H1 (cell line): ENCODE measurements at regions not wholly inside any gene's neighbourhood (a gene's known extent, or its start where the extent isn't known, plus 50 kb on each side); places are given as distances from the start of the nearest gene placed in this dataset.

Experiments used
- CTCF ChIA-PET: fragments of 300-600 bp; sonication (Branson Sonifier 250); formaldehyde crosslinking; loops from one replicate; lab custom pipeline; 2021; ENCODE audit not compliant: partially characterized antibody; lab: Charles Lee
- POLR2A ChIA-PET: fragments of 300-600 bp; sonication (Branson Sonifier 250); formaldehyde crosslinking; loops from one replicate; lab custom pipeline; 2021; ENCODE audit warnings: inconsistent platforms; ENCODE audit not compliant: partially characterized antibody; lab: Charles Lee
- DNase-seq, 2 experiments: peaks; one replicate each; pipeline versions ENCODE4 v3.0.0 to v3.0.0-alpha.2; 2010 to 2022; ENCODE audit warnings: low spot score in 2 of 2, low read depth in 1 of 2, mixed read lengths in 1 of 2
- FAIRE-seq: peaks from 2 replicates; lab custom pipeline; 2011; peaks lifted over from hg19 to GRCh38; lab: Jason Lieb, UNC
- H2AFZ ChIP-seq: 2 replicates; pipeline ENCODE4 v1.8.1; 2012; ENCODE audit warnings: low read length, inconsistent platforms
- H2AK5ac ChIP-seq: 2 replicates; pipeline ENCODE4 v1.6.1; 2013; ENCODE audit warnings: low read depth, low read length
- H2BK120ac ChIP-seq: replicated peaks from 2 replicates; pipeline ENCODE3; 2013; ENCODE audit warnings: low read depth, low read length, inconsistent platforms
- H2BK12ac ChIP-seq: 2 replicates; pipeline ENCODE4 v1.6.1; 2013; ENCODE audit warnings: low read depth, low read length
- H2BK15ac ChIP-seq: 2 replicates; pipeline ENCODE4 v1.6.1; 2013; ENCODE audit warnings: low read length
- H2BK20ac ChIP-seq: 2 replicates; pipeline ENCODE4 v1.6.1; 2013; ENCODE audit warnings: low read length
- H2BK5ac ChIP-seq: 2 replicates; pipeline ENCODE4 v1.6.1; 2013; ENCODE audit warnings: low read depth, low read length
- H3K14ac ChIP-seq: 2 replicates; pipeline ENCODE4 v1.6.1; 2013; ENCODE audit warnings: inconsistent platforms; ENCODE audit not compliant: insufficient read length
- H3K18ac ChIP-seq: 2 replicates; pipeline ENCODE4 v1.6.1; 2013; ENCODE audit warnings: low read length; ENCODE audit errors: extremely low read depth
- H3K23ac ChIP-seq: 2 replicates; pipeline ENCODE4 v1.6.1; 2013; ENCODE audit warnings: inconsistent platforms; ENCODE audit not compliant: insufficient read length
- H3K23me2 ChIP-seq: 2 replicates; pipeline ENCODE4 v1.6.1; 2013; ENCODE audit warnings: low read depth, low read length
- H3K27ac ChIP-seq: 2 replicates; pipeline ENCODE4 v1.6.1; 2011; ENCODE audit warnings: low read depth, low read length, inconsistent platforms
- H3K27me3 ChIP-seq, 4 experiments: replicated peaks in 1 of 4; 1 replicate in 1 of 4; 2 replicates in 3 of 4; pipeline versions ENCODE4 v1.6.1 to v1.8.1; 2011 to 2013; ENCODE audit warnings: low read length in 3 of 4, mild to moderate bottlenecking in 3 of 4, inconsistent platforms in 2 of 4, mixed read lengths in 2 of 4, moderate library complexity in 1 of 4; ENCODE audit not compliant: control insufficient read depth in 3 of 4, insufficient read depth in 3 of 4; ENCODE audit errors: extremely low read depth in 1 of 4
- H3K36me3 ChIP-seq, 4 experiments: 2 replicates each; pipeline versions ENCODE4 v1.6.1 to v1.8.1; 2011 to 2013; ENCODE audit warnings: mild to moderate bottlenecking in 4 of 4, low read length in 3 of 4, moderate library complexity in 2 of 4, control low read depth in 1 of 4, inconsistent platforms in 1 of 4; ENCODE audit not compliant: insufficient read depth in 4 of 4, control insufficient read depth in 2 of 4
- H3K4ac ChIP-seq: replicated peaks from 2 replicates; pipeline ENCODE3; 2013; ENCODE audit warnings: low read length, low read depth, mixed read lengths, inconsistent platforms; ENCODE audit not compliant: insufficient read length
- H3K4me1 ChIP-seq, 4 experiments: replicated peaks in 1 of 4; 1 replicate in 1 of 4; 2 replicates in 3 of 4; pipeline versions ENCODE4 v1.6.1 to v1.8.1; 2011 to 2013; ENCODE audit warnings: low read length in 3 of 4, inconsistent platforms in 2 of 4, mixed read lengths in 1 of 4; ENCODE audit not compliant: insufficient read depth in 4 of 4, control insufficient read depth in 3 of 4
- H3K4me2 ChIP-seq, 2 experiments: 2 replicates each; pipeline versions ENCODE4 v1.6.1 to v1.8.1; 2011 to 2013; ENCODE audit warnings: low read depth in 2 of 2, low read length in 2 of 2, control low read depth in 1 of 2, inconsistent platforms in 1 of 2, mild to moderate bottlenecking in 1 of 2; ENCODE audit not compliant: insufficient read depth in 1 of 2
- H3K4me3 ChIP-seq, 4 experiments: fragments of 200-600, 300-600 bp in 1 of 4; sonication (generic), shearing (Covaris generic), sonication (Bioruptor Twin) in 1 of 4; 2 replicates each; pipeline versions ENCODE4 v1.5.1 to v1.8.1; 2011 to 2016; ENCODE audit warnings: low read length in 4 of 4, low read depth in 3 of 4, control low read depth in 2 of 4, inconsistent platforms in 2 of 4, mild to moderate bottlenecking in 2 of 4, mixed read lengths in 1 of 4, moderate library complexity in 1 of 4; ENCODE audit not compliant: insufficient read depth in 2 of 4; ENCODE audit errors: extremely low read depth in 1 of 4
- H3K56ac ChIP-seq: replicated peaks from 2 replicates; pipeline ENCODE3; 2013; ENCODE audit warnings: low read depth, mild to moderate bottlenecking, mixed read lengths, low read length, inconsistent platforms; ENCODE audit not compliant: insufficient read length
- H3K79me1 ChIP-seq: 2 replicates; pipeline ENCODE4 v1.6.1; 2013; ENCODE audit warnings: low read depth, low read length, control low read depth
- H3K79me2 ChIP-seq, 2 experiments: 2 replicates each; pipeline versions ENCODE4 v1.6.1 to v1.8.1; 2012 to 2013; ENCODE audit warnings: low read length in 2 of 2, mild to moderate bottlenecking in 2 of 2, inconsistent platforms in 1 of 2; ENCODE audit not compliant: insufficient read depth in 2 of 2, control insufficient read depth in 1 of 2
- H3K9ac ChIP-seq, 4 experiments: replicated peaks in 1 of 4; 1 replicate in 1 of 4; 2 replicates in 3 of 4; pipeline versions ENCODE4 v1.6.1 to v1.8.1; 2011 to 2013; ENCODE audit warnings: low read depth in 3 of 4, low read length in 3 of 4, control low read depth in 2 of 4, mild to moderate bottlenecking in 2 of 4, moderate library complexity in 2 of 4, inconsistent platforms in 1 of 4; ENCODE audit errors: extremely low read depth in 1 of 4
- H3K9me3 ChIP-seq, 2 experiments: 2 replicates each; pipeline versions ENCODE4 v1.6.1 to v1.8.1; 2012 to 2013; ENCODE audit warnings: mild to moderate bottlenecking in 2 of 2, moderate library complexity in 2 of 2, control low read depth in 1 of 2, inconsistent platforms in 1 of 2, low read depth in 1 of 2, low read length in 1 of 2, mixed read lengths in 1 of 2; ENCODE audit not compliant: insufficient read depth in 2 of 2
- H4K20me1 ChIP-seq, 2 experiments: replicated peaks in 1 of 2; 2 replicates each; pipeline versions ENCODE3 to v1.8.1; 2011 to 2013; ENCODE audit warnings: inconsistent platforms in 2 of 2, low read length in 2 of 2, mild to moderate bottlenecking in 1 of 2; ENCODE audit not compliant: insufficient read depth in 2 of 2, control insufficient read depth in 1 of 2
- H4K5ac ChIP-seq: 2 replicates; pipeline ENCODE4 v1.6.1; 2013; ENCODE audit warnings: low read length, low read depth, mixed read lengths, inconsistent platforms; ENCODE audit not compliant: insufficient read length
- H4K8ac ChIP-seq: 2 replicates; pipeline ENCODE4 v1.8.0; 2013; ENCODE audit warnings: mild to moderate bottlenecking, moderate library complexity, low read length, inconsistent platforms; ENCODE audit not compliant: insufficient read depth; ENCODE audit errors: extremely low read depth
- H4K91ac ChIP-seq: replicated peaks from 2 replicates; pipeline ENCODE3; 2013; ENCODE audit warnings: low read length, mixed read lengths, inconsistent platforms; ENCODE audit not compliant: insufficient read length
- CTCF ChIP-seq, 3 experiments: IDR thresholded peaks; 1 replicate in 2 of 3; 2 replicates in 1 of 3; pipeline versions ENCODE4 v1.5.1 to v1.6.1; 2011; ENCODE audit warnings: low read length in 3 of 3, mild to moderate bottlenecking in 3 of 3, inconsistent platforms in 2 of 3, low read depth in 1 of 3, moderate library complexity in 1 of 3; ENCODE audit not compliant: insufficient read depth in 1 of 3; ENCODE audit errors: control extremely low read depth in 1 of 3
- HDAC6 ChIP-seq: IDR thresholded peaks from one replicate; pipeline ENCODE4 v1.7.1; 2012; ENCODE audit warnings: low read depth, mild to moderate bottlenecking, inconsistent platforms, low read length, moderate library complexity
- RAD21 ChIP-seq, 2 experiments: IDR thresholded peaks in 1 of 2; conservative IDR thresholded peaks in 1 of 2; 2 replicates each; pipeline ENCODE4 v1.6.1; 2011; ENCODE audit warnings: low read depth in 2 of 2, low read length in 2 of 2, improper control_type of control experiment in 1 of 2, inconsistent platforms in 1 of 2, mild to moderate bottlenecking in 1 of 2, moderate library complexity in 1 of 2
- WGBS, 2 experiments: shearing (Covaris generic) in 1 of 2; methylation state at CpG; one replicate each; pipeline versions ENCODE4 v1.1.6 to v1.1.7; 2013 to 2015; ENCODE audit warnings: low lambda C conversion rate in 2 of 2, mixed read lengths in 2 of 2, inconsistent platforms in 1 of 2, low coverage in 1 of 2, missing lambda C conversion rate in 1 of 2; ENCODE audit not compliant: insufficient replicate concordance in 2 of 2, insufficient coverage in 1 of 2, insufficient read length in 1 of 2; ENCODE audit errors: extremely low coverage in 1 of 2, missing lambda C conversion rate in 1 of 2; 5-methylcytosine and 5-hydroxymethylcytosine counted together

- Histone ChIP-seq H3K23me2 (no peaks in the 10 kb centered on the region), H2BK120ac (no peak overlapping the region), H3K9ac (no peak overlapping the region), H2AFZ (no peak overlapping the region), H4K91ac (no peak overlapping the region), H3K27me3 (no peaks in the 10 kb centered on the region), H3K4me3 (no peak overlapping the region), H3K79me1 (no peaks in the 10 kb centered on the region), H3K4me2 (no peak overlapping the region), H3K36me3 (no peaks in the 10 kb centered on the region), H3K56ac (no peak overlapping the region), H4K20me1 (no peaks in the 10 kb centered on the region), H3K4me1 (no peaks in the 10 kb centered on the region), H3K9me3 (no peaks in the 10 kb centered on the region), H2BK5ac (no peak overlapping the region), H3K18ac (no peak overlapping the region), H3K79me2 (no peaks in the 10 kb centered on the region), H2BK15ac (no peak overlapping the region), H2BK20ac (no peak overlapping the region), H3K14ac (no peak overlapping the region), H3K23ac (no peak overlapping the region), H4K8ac (no peak overlapping the region), H2AK5ac (no peak overlapping the region), H2BK12ac (no peak overlapping the region), H3K4ac (no peak overlapping the region), H3K27ac (no peak overlapping the region), H4K5ac (no peak overlapping the region)
- TF ChIP-seq HDAC6 = no peak
- TF ChIP-seq CTCF (IDR thresholded peaks at IDR 0.05; ENCODE audit: control extremely low read depth in 1 of 3, insufficient read depth in 1 of 3, low read depth in 1 of 3, low read length in 3 of 3) = peak in 1 of 3 experiments; percentile 34; a peak in 1 of 4 replicates
- TF ChIP-seq RAD21 (IDR thresholded peaks at IDR 0.05 in 1 of 2, conservative IDR thresholded peaks at IDR 0.05 in 1 of 2; ENCODE audit: low read depth in 2 of 2, low read length in 2 of 2) = 0 out of 4 replicates have a peak, but pooled peaks of 1 of the 2 experiments have one; percentile 8
- WGBS, 2 experiments = 59% methylated on average over 1 of the region's 1 CpG; no CpG with 5 or more reads in 1 of the 2 experiments
- POLR2A ChIA-PET = interaction anchor here (1.2 kb wide), 1 partner anchor 8 kb away, joined by 3 read pairs; no protein-coding TSS in a partner anchor
- DNase-seq = no peak
- CTCF ChIA-PET = interaction anchor here (0.9 to 6.4 kb wide), 14 partner anchors 9 to 149 kb away, joined by 3 to 35 read pairs (median 4); no protein-coding TSS in a partner anchor
- FAIRE-seq = no peak
Observed at GRCh38 chr2:199684168-199684567, 166.8 kb downstream of the FTCDNL1 start.
